ENCODE measurements at regions not wholly inside any gene's neighbourhood (a gene's known extent, or its start where the extent isn't known, plus 50 kb on each side); places are given as distances from the start of the nearest gene placed in this dataset.

- no peak for TF ChIP-seq CTCF (IDR thresholded peaks at IDR 0.05)
- no peak for TF ChIP-seq POLR2A (IDR thresholded peaks at IDR 0.05; ENCODE audit: low read depth)
- no peak for TF ChIP-seq EP300 (IDR thresholded peaks at IDR 0.05)
- TF ChIP-seq POLR2AphosphoS5 (IDR thresholded peaks at IDR 0.05), result no peak
Measured at GRCh38 chr7:138214926-138215325, 138.7 kb downstream of the AKR1D1 start.

All from esophagus muscularis mucosa (tissue), 4 donors.